H1 (cell line): ENCODE measurements at regions not wholly inside any gene's neighbourhood (a gene's known extent, or its start where the extent isn't known, plus 50 kb on each side); places are given as distances from the start of the nearest gene placed in this dataset.

Source experiments
- CTCF ChIA-PET: fragments of 300-600 bp; sonication (Branson Sonifier 250); formaldehyde crosslinking; loops from one replicate; lab custom pipeline; 2021; ENCODE audit not compliant: partially characterized antibody; lab: Charles Lee
- POLR2A ChIA-PET: fragments of 300-600 bp; sonication (Branson Sonifier 250); formaldehyde crosslinking; loops from one replicate; lab custom pipeline; 2021; ENCODE audit warnings: inconsistent platforms; ENCODE audit not compliant: partially characterized antibody; lab: Charles Lee
- DNase-seq, 2 experiments: peaks; one replicate each; pipeline versions ENCODE4 v3.0.0 to v3.0.0-alpha.2; 2010 to 2022; ENCODE audit warnings: low spot score in 2 of 2, low read depth in 1 of 2, mixed read lengths in 1 of 2
- FAIRE-seq: peaks from 2 replicates; lab custom pipeline; 2011; peaks lifted over from hg19 to GRCh38; lab: Jason Lieb, UNC
- H2AFZ ChIP-seq: 2 replicates; pipeline ENCODE4 v1.8.1; 2012; ENCODE audit warnings: low read length, inconsistent platforms
- H2AK5ac ChIP-seq: 2 replicates; pipeline ENCODE4 v1.6.1; 2013; ENCODE audit warnings: low read depth, low read length
- H2BK120ac ChIP-seq: replicated peaks from 2 replicates; pipeline ENCODE3; 2013; ENCODE audit warnings: low read depth, low read length, inconsistent platforms
- H2BK12ac ChIP-seq: 2 replicates; pipeline ENCODE4 v1.6.1; 2013; ENCODE audit warnings: low read depth, low read length
- H2BK15ac ChIP-seq: 2 replicates; pipeline ENCODE4 v1.6.1; 2013; ENCODE audit warnings: low read length
- H2BK20ac ChIP-seq: 2 replicates; pipeline ENCODE4 v1.6.1; 2013; ENCODE audit warnings: low read length
- H2BK5ac ChIP-seq: 2 replicates; pipeline ENCODE4 v1.6.1; 2013; ENCODE audit warnings: low read depth, low read length
- H3K14ac ChIP-seq: 2 replicates; pipeline ENCODE4 v1.6.1; 2013; ENCODE audit warnings: inconsistent platforms; ENCODE audit not compliant: insufficient read length
- H3K18ac ChIP-seq: 2 replicates; pipeline ENCODE4 v1.6.1; 2013; ENCODE audit warnings: low read length; ENCODE audit errors: extremely low read depth
- H3K23ac ChIP-seq: 2 replicates; pipeline ENCODE4 v1.6.1; 2013; ENCODE audit warnings: inconsistent platforms; ENCODE audit not compliant: insufficient read length
- H3K23me2 ChIP-seq: 2 replicates; pipeline ENCODE4 v1.6.1; 2013; ENCODE audit warnings: low read depth, low read length
- H3K27ac ChIP-seq: 2 replicates; pipeline ENCODE4 v1.6.1; 2011; ENCODE audit warnings: low read depth, low read length, inconsistent platforms
- H3K27me3 ChIP-seq, 4 experiments: replicated peaks in 1 of 4; 1 replicate in 1 of 4; 2 replicates in 3 of 4; pipeline versions ENCODE4 v1.6.1 to v1.8.1; 2011 to 2013; ENCODE audit warnings: low read length in 3 of 4, mild to moderate bottlenecking in 3 of 4, inconsistent platforms in 2 of 4, mixed read lengths in 2 of 4, moderate library complexity in 1 of 4; ENCODE audit not compliant: control insufficient read depth in 3 of 4, insufficient read depth in 3 of 4; ENCODE audit errors: extremely low read depth in 1 of 4
- H3K36me3 ChIP-seq, 4 experiments: 2 replicates each; pipeline versions ENCODE4 v1.6.1 to v1.8.1; 2011 to 2013; ENCODE audit warnings: mild to moderate bottlenecking in 4 of 4, low read length in 3 of 4, moderate library complexity in 2 of 4, control low read depth in 1 of 4, inconsistent platforms in 1 of 4; ENCODE audit not compliant: insufficient read depth in 4 of 4, control insufficient read depth in 2 of 4
- H3K4ac ChIP-seq: replicated peaks from 2 replicates; pipeline ENCODE3; 2013; ENCODE audit warnings: low read length, low read depth, mixed read lengths, inconsistent platforms; ENCODE audit not compliant: insufficient read length
- H3K4me1 ChIP-seq, 4 experiments: replicated peaks in 1 of 4; 1 replicate in 1 of 4; 2 replicates in 3 of 4; pipeline versions ENCODE4 v1.6.1 to v1.8.1; 2011 to 2013; ENCODE audit warnings: low read length in 3 of 4, inconsistent platforms in 2 of 4, mixed read lengths in 1 of 4; ENCODE audit not compliant: insufficient read depth in 4 of 4, control insufficient read depth in 3 of 4
- H3K4me2 ChIP-seq, 2 experiments: 2 replicates each; pipeline versions ENCODE4 v1.6.1 to v1.8.1; 2011 to 2013; ENCODE audit warnings: low read depth in 2 of 2, low read length in 2 of 2, control low read depth in 1 of 2, inconsistent platforms in 1 of 2, mild to moderate bottlenecking in 1 of 2; ENCODE audit not compliant: insufficient read depth in 1 of 2
- H3K4me3 ChIP-seq, 4 experiments: fragments of 200-600, 300-600 bp in 1 of 4; sonication (generic), shearing (Covaris generic), sonication (Bioruptor Twin) in 1 of 4; 2 replicates each; pipeline versions ENCODE4 v1.5.1 to v1.8.1; 2011 to 2016; ENCODE audit warnings: low read length in 4 of 4, low read depth in 3 of 4, control low read depth in 2 of 4, inconsistent platforms in 2 of 4, mild to moderate bottlenecking in 2 of 4, mixed read lengths in 1 of 4, moderate library complexity in 1 of 4; ENCODE audit not compliant: insufficient read depth in 2 of 4; ENCODE audit errors: extremely low read depth in 1 of 4
- H3K56ac ChIP-seq: replicated peaks from 2 replicates; pipeline ENCODE3; 2013; ENCODE audit warnings: low read depth, mild to moderate bottlenecking, mixed read lengths, low read length, inconsistent platforms; ENCODE audit not compliant: insufficient read length
- H3K79me1 ChIP-seq: 2 replicates; pipeline ENCODE4 v1.6.1; 2013; ENCODE audit warnings: low read depth, low read length, control low read depth
- H3K79me2 ChIP-seq, 2 experiments: 2 replicates each; pipeline versions ENCODE4 v1.6.1 to v1.8.1; 2012 to 2013; ENCODE audit warnings: low read length in 2 of 2, mild to moderate bottlenecking in 2 of 2, inconsistent platforms in 1 of 2; ENCODE audit not compliant: insufficient read depth in 2 of 2, control insufficient read depth in 1 of 2
- H3K9ac ChIP-seq, 4 experiments: replicated peaks in 1 of 4; 1 replicate in 1 of 4; 2 replicates in 3 of 4; pipeline versions ENCODE4 v1.6.1 to v1.8.1; 2011 to 2013; ENCODE audit warnings: low read depth in 3 of 4, low read length in 3 of 4, control low read depth in 2 of 4, mild to moderate bottlenecking in 2 of 4, moderate library complexity in 2 of 4, inconsistent platforms in 1 of 4; ENCODE audit errors: extremely low read depth in 1 of 4
- H3K9me3 ChIP-seq, 2 experiments: 2 replicates each; pipeline versions ENCODE4 v1.6.1 to v1.8.1; 2012 to 2013; ENCODE audit warnings: mild to moderate bottlenecking in 2 of 2, moderate library complexity in 2 of 2, control low read depth in 1 of 2, inconsistent platforms in 1 of 2, low read depth in 1 of 2, low read length in 1 of 2, mixed read lengths in 1 of 2; ENCODE audit not compliant: insufficient read depth in 2 of 2
- H4K20me1 ChIP-seq, 2 experiments: replicated peaks in 1 of 2; 2 replicates each; pipeline versions ENCODE3 to v1.8.1; 2011 to 2013; ENCODE audit warnings: inconsistent platforms in 2 of 2, low read length in 2 of 2, mild to moderate bottlenecking in 1 of 2; ENCODE audit not compliant: insufficient read depth in 2 of 2, control insufficient read depth in 1 of 2
- H4K5ac ChIP-seq: 2 replicates; pipeline ENCODE4 v1.6.1; 2013; ENCODE audit warnings: low read length, low read depth, mixed read lengths, inconsistent platforms; ENCODE audit not compliant: insufficient read length
- H4K8ac ChIP-seq: 2 replicates; pipeline ENCODE4 v1.8.0; 2013; ENCODE audit warnings: mild to moderate bottlenecking, moderate library complexity, low read length, inconsistent platforms; ENCODE audit not compliant: insufficient read depth; ENCODE audit errors: extremely low read depth
- H4K91ac ChIP-seq: replicated peaks from 2 replicates; pipeline ENCODE3; 2013; ENCODE audit warnings: low read length, mixed read lengths, inconsistent platforms; ENCODE audit not compliant: insufficient read length
- ATF2 ChIP-seq: IDR thresholded peaks from 2 replicates; pipeline ENCODE4 v1.6.1; 2012; ENCODE audit warnings: low read length, inconsistent platforms
- CBX8 ChIP-seq: fragments of 300-800, 300-1000 bp; sonication (generic); IDR thresholded peaks from 2 replicates; pipeline ENCODE4 v1.7.1; 2016; ENCODE audit warnings: low read depth, low read length, borderline replicate concordance
- CTBP2 ChIP-seq: IDR thresholded peaks from 2 replicates; pipeline ENCODE4 v1.7.0; 2011; ENCODE audit warnings: borderline replicate concordance, mild to moderate bottlenecking, moderate library complexity, mixed read lengths, low read length; ENCODE audit not compliant: insufficient read depth, insufficient read length
- KDM5A ChIP-seq: fragments of 200-600 bp; IDR thresholded peaks from 2 replicates; pipeline ENCODE4 v1.7.1; 2012; ENCODE audit warnings: mild to moderate bottlenecking, low read length, inconsistent platforms, mixed read lengths
- TEAD4 ChIP-seq: IDR thresholded peaks from 2 replicates; pipeline ENCODE4 v1.6.1; 2012; ENCODE audit warnings: low read depth, low read length, inconsistent platforms, mixed read lengths
- WGBS, 2 experiments: shearing (Covaris generic) in 1 of 2; methylation state at CpG; one replicate each; pipeline versions ENCODE4 v1.1.6 to v1.1.7; 2013 to 2015; ENCODE audit warnings: low lambda C conversion rate in 2 of 2, mixed read lengths in 2 of 2, inconsistent platforms in 1 of 2, low coverage in 1 of 2, missing lambda C conversion rate in 1 of 2; ENCODE audit not compliant: insufficient replicate concordance in 2 of 2, insufficient coverage in 1 of 2, insufficient read length in 1 of 2; ENCODE audit errors: extremely low coverage in 1 of 2, missing lambda C conversion rate in 1 of 2; 5-methylcytosine and 5-hydroxymethylcytosine counted together
- TF ChIP-seq, protein P1 (sequence below): IDR thresholded peaks from 2 replicates; pipeline ENCODE4 v1.6.1; 2011; ENCODE audit warnings: low read depth, mild to moderate bottlenecking, low read length; ENCODE audit not compliant: insufficient read depth

DNA sequence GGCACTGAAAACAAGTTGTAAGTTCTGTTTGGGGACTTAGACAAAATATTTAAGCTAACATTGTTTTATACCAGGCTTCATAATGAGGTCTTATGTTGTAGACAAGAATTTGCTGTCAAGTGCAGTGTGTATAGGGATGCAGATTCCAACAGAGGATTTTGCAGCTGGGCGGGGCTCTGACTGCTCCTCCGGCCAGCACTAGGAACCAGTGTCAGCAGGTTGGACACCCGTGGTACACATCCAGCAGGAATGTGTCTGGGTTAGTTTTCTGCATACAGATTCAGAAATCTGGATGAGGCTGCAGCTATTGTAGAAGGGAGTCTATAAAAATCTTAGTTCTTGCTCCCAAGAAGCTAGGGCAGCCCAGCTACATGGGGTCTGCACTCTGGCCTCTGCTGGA lies 194.3 kb upstream of the RBM19 start:
- Histone ChIP-seq H3K9me3 (no peaks in the 10 kb centered on the region), H2BK20ac (no peak overlapping the region), H2AFZ (no peak overlapping the region), H2BK5ac (no peak overlapping the region), H3K27ac (no peak overlapping the region), H3K79me2 (no peaks in the 10 kb centered on the region), H3K56ac (no peak overlapping the region), H2BK15ac (no peak overlapping the region), H3K79me1 (no peaks in the 10 kb centered on the region), H2BK120ac (no peak overlapping the region), H3K23me2 (no peaks in the 10 kb centered on the region), H3K36me3 (no peaks in the 10 kb centered on the region), H3K9ac (no peak overlapping the region), H2AK5ac (no peak overlapping the region), H3K4me2 (no peak overlapping the region), H3K4me3 (no peak overlapping the region), H3K18ac (no peak overlapping the region), H3K27me3 (peaks cover 0 to 4% (median under 1%) of the 10 kb centered on the region in 4 experiments; a peak in 3 of 7 replicates), H3K4ac (no peak overlapping the region), H3K4me1 (no peaks in the 10 kb centered on the region), H3K23ac (no peak overlapping the region), H4K91ac (no peak overlapping the region), H2BK12ac (no peak overlapping the region), H3K14ac (no peak overlapping the region), H4K8ac (no peak overlapping the region), H4K20me1 (no peaks in the 10 kb centered on the region), H4K5ac (no peak overlapping the region)
- DNase-seq, result no peak
- 73% methylated on average over 3 of the region's 3 CpGs; no CpG with 5 or more reads in 1 of the 2 experiments for WGBS, 2 experiments
- no peak for FAIRE-seq
- TF ChIP-seq CBX8 (no peak), ATF2 (no peak), KDM5A (no peak), TEAD4 (no peak), CTBP2 (no peak)
- TF ChIP-seq, protein P1, sequence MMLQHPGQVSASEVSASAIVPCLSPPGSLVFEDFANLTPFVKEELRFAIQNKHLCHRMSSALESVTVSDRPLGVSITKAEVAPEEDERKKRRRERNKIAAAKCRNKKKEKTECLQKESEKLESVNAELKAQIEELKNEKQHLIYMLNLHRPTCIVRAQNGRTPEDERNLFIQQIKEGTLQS, result no peak
- ChIA-PET POLR2A (no interaction called here), CTCF (interaction anchor here (0.7 to 11.1 kb wide), 14 partner anchors 9 to 348 kb away, joined by 3 to 102 read pairs (median 4); no protein-coding TSS in a partner anchor)
